Fibroblast of skin of right quadriceps (primary cell): ENCODE measurements at regions not wholly inside any gene's neighbourhood (a gene's known extent, or its start where the extent isn't known, plus 50 kb on each side); places are given as distances from the start of the nearest gene placed in this dataset.
A peak's percentile ranks its signal among the peaks of the same experiment; 100 is the strongest.

Source experiments
- DNase-seq: peaks from one replicate; pipeline ENCODE4 v3.0.0-alpha.2; 2013

DNA sequence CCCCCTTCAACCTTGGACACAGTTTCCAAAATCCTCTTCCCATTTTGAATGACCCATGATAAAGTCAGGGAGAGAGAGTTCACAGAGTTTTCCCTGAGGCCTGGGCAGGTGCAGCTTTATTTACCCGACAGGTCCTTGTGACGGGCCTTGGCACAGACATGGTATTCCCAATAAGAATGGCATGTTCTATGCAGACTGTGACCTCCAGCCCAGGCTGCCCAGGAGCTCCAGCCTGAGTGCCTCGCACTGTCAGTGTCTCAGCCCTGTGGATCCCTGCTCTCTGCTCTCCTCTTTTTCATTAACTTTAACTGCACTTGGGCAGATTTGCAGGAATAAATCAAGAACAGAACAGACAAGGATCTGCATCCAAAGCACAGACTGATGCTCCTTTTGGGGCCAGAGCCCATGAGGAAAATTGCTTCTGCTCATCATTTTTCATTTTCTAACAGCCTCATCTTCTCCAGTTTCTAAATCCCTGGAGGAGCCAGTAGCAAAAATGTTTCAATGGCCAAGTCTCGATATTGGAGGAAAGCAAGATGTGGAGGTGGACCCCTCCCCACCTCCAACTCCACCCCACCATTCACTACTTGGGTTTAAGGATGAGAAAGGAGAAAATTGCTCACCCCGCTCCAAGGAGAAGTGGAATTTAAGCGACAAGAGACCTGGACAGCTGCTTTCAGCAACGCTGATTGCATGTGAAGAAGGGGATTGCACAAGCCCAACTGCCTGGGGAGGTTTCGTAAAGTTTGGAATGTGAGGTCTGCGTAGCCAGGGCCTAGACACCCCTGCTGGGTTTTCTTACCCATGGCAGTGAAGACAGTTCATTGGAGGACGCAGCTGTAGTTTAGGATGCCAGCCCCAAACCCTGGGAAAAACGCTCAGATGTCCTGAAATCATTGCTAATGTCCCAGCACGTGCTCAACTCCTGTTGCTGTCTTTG is 225.9 kb downstream of the WDR11 start:
- peak; percentile 40 for DNase-seq

DNA sequence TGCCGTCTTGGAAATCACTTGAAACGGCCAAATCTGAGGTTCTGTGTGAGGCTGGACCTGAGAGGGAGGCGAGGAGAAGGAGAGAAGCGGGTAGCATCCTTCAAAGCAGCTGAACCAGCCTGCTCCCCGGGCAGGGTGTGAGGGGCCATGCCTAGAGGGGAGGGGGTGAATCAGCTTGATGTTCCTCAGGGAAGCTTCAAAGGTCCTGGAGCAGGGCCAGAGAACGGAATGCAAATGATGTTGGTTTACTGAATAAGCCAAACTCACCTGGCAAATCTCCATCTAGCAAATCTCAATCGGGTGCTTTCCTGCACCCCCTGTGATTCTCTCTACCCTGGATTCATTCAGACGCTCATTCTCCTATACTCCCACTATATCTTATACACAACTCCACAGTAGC is 226.9 kb downstream of the WDR11 start:
- no peak for DNase-seq

- no peak for DNase-seq
Measured at GRCh38 chr10:121078672-121079102, 227.5 kb downstream of the WDR11 start.

- no peak for DNase-seq
Measured at GRCh38 chr10:121079226-121079625, 228.1 kb downstream of the WDR11 start.

- DNase-seq: no peak
Measured at GRCh38 chr10:121080281-121080891, 229.2 kb downstream of the WDR11 start.

DNA sequence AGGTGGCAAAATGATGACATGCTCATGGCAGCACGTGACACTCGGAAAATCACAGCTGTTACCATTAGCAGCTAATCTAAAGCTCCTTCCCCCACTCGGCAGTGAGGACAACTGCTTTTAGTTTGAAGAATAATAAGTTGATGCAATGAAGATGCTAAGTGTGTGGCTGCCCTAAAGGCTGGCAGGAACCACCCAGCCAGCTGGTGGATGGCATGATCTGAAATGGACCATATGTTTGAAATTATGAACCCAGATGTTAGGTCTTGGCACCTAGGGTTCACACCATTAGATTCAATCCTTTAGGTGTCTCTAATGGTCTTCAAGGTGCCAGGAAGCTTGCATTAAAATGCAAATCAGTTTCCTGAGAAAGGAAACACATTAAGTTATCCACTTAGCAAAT is 230.1 kb downstream of the WDR11 start:
- no peak for DNase-seq

GRCh38 chr10:121082984-121083383 is 231.8 kb downstream of the WDR11 start:
- no peak for DNase-seq

DNA sequence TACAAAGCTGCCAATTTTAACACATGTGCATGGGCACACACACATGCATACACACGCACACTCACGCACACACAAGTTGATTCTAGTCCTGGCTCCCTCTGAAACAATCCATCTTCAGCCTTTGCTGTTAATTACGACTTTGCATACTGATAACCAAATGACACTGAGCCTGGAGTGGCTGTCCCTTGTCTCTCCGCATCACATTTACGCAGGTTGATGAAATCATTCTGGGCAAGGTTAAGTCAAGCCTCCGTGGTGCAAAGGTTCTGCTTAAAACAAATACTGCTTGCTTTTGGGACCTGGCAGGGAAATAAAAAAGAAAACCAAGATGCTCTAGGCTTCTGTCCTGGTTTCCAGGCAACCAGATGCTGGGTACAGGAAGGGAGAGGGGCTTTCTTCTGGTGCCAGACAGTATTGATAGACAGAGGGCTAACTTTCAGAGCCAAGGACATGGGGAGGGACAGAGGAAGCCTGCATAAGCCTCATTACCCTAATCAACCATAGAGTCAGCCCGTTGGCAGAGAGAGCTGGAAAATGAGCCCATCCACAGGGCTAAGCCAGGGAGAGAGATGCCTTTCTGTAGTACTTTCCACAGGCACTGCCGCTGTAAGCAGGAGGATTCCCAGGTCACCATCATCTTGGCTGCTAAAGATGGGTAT is 233.0 kb downstream of the WDR11 start:
- no peak for DNase-seq

DNA sequence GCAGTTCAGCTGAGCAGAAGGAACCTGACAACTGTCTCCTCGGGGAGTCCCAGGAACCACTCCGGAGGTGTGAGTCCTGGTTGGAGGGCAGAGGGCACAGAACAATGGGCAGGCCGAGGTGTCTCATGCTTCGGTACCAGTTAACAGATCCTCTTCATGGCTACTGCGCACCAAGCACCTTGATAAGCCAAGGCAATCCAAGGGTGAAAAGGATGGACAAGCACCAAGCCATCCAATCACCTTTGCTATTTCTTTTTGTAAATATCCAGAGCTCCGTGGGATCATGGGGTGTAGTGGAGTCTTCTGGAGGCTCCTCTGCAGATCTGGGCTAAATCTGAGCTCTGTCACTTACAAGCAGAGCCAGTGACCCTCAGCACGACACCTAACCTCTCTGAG is 233.5 kb downstream of the WDR11 start:
- DNase-seq: no peak

- no peak for DNase-seq
Measured at GRCh38 chr10:121085367-121085766, 234.2 kb downstream of the WDR11 start.

GRCh38 chr10:121087129-121087528 is 236.0 kb downstream of the WDR11 start:
- DNase-seq: no peak

DNA sequence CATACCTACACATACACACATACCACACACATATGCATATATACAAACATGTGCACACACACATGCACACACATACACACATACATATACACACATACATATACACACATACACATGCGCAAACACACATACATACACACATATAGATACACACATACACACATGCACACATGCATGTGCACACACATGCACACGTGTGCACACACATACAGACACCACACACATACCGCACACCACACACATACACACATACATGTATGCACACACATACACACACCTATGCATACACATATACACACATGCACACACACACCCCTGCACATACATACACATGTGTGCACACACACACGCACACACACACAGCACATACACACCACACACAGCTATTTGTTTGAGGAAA is 236.5 kb downstream of the WDR11 start:
- DNase-seq: no peak

DNA sequence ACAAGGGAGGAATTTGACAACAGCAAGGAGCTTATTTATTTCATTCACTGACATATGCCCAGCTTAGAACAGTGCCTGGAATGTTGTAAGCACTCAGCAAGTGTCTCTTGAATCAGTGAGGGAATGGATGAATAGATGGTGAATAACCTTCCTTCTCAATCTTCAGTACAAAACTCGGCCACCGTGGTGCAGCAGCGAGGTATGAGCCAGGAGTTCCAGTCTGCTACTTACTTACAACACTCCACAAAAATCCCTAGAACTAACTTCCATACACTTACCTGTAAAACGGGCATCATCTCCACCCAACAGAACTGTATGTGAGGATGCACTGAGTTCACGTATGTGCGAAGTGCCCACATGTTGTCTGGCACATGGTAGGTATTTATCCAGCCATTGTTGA is 237.4 kb downstream of the WDR11 start:
- DNase-seq: no peak

- DNase-seq: no peak
Measured at GRCh38 chr10:121089434-121089833, 238.3 kb downstream of the WDR11 start.

- DNase-seq: no peak
Measured at GRCh38 chr10:121091961-121092719, 241.0 kb downstream of the WDR11 start.

DNA sequence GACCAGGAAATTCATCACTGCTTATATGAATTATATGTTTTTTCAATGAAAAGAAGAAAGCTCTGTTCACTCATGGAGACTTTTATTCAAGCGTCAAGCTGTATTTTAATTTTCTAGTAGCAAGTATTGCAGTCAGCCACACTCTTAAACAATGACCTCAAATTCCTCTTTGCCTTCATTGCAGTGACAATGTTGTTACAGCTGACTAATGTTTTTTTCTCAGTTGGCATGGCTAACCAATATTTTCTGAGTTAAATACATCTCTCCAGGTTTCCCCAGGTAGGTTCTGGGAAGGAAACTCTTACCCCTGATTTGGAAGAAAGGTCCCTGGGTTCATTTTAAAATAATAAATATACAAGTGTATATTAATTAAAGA is 241.5 kb downstream of the WDR11 start:
- DNase-seq: no peak

DNA sequence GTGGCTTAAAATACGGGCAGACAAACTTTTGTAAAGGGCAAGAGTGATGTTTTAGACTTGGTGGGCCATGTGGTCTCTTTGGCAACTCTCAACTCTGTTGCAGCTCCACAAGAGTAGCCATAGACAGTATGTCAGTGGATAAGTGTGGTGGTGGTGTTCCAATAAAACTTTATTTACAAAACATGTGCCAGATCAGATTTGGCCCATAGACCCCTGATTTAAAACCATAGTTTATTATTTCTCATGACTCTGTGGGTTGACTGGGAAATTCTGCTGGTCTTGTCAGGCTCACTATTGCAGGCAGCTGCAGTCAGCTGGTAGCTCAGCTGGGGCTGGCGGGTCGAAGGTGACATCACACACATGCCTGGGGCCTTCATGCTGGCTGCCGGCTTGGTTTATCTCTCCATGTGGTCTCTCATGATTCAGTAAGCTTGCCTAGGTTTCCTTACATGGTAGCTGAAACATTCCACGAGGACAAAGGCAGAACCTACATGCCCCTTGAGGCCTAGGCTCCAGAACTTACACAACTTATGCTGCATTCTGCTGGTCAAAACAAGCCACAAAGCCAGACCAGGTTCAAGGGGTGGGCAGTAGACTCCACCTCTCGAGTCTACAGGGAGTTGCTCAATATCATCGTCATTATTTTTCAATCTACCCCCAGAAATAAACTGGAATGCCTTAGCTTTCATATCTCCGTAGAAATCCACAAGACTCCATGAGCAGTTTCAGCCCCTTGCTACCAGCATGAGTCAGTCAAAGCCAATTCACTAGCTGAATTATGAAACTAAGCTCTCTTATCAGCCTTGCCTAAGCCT is 245.7 kb downstream of the WDR11 start:
- peak; percentile 2 for DNase-seq

DNA sequence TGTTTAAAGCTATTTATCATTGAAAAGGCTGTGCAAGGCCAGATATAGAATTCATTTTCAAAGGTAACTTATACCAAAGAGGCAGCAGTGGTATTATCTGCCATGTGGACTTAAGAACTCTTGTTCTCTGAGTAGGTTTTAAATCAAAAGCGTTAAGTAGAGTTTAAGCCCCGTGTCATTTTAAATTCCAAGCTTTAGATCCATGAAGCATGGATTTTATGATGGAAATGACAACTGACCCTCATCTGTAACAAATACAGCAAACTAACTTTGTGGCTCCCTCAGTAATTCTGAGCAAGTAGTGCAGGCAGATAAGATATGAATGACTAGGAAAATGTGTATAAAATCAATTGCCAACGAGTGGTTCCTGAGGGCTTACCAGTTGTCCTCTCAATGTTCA is 247.0 kb downstream of the WDR11 start:
- no peak for DNase-seq

DNA sequence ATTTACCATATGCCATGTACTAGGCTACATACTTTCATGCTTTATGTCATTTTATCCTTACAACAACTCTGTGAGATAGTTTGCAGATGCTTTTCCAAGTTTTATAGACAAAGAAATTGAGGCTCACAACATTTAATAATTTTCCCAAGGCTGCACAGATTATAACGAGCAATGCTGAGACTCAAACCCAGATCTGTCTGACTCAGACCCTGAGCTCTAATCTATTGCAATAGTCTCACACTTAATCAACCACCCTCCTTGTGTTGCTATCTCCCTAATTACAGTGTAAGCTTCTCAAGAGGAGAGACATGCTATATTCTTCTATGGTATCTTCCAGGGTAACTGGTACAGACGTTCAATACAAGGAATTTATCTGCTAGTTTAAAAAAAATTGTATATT is 247.6 kb downstream of the WDR11 start:
- no peak for DNase-seq

- no peak for DNase-seq
Measured at GRCh38 chr10:121099181-121099580, 248.0 kb downstream of the WDR11 start.

- no peak for DNase-seq
Measured at GRCh38 chr10:121099592-121099991, 248.4 kb downstream of the WDR11 start.

GRCh38 chr10:121101561-121101960 is 250.4 kb downstream of the WDR11 start:
- no peak for DNase-seq
